ENCODE measurements at regions not wholly inside any gene's neighbourhood (a gene's known extent, or its start where the extent isn't known, plus 50 kb on each side); places are given as distances from the start of the nearest gene placed in this dataset.

GRCh38 chr6:14390805-14391204 lies 273.2 kb downstream of the CD83 start:
- TF ChIP-seq CTCF (conservative IDR thresholded peaks at IDR 0.05), result no peak
- peaks cover 12 to 27% of the 10 kb centered on the region in 2 experiments for H3K4me1 Mint-ChIP-seq
- H3K4ac ChIP-seq (ENCODE audit: low read depth, low read length), result no peak overlapping the region

More at GRCh38 chr6:14390805-14391204, 273.2 kb downstream of the CD83 start:
- no peak overlapping the region for H4K5ac ChIP-seq (ENCODE audit: insufficient read length, low read depth, low read length)
- Mint-ChIP-seq H3K27ac (no peak overlapping the region), H3K36me3 (ENCODE audit: insufficient read depth in 1 of 3, low read depth in 3 of 3) (no peaks in the 10 kb centered on the region; a peak in 1 of 7 replicates), H3K9me3 (no peaks in the 10 kb centered on the region; a peak in 1 of 5 replicates), H3K27me3 (ENCODE audit: low read depth) (peaks cover under 1% of the 10 kb centered on the region; the same call in 1 of the 2 replicates), H3K4me3 (no peak overlapping the region)
- no peak overlapping the region for H3K14ac ChIP-seq (ENCODE audit: insufficient read depth, low read length)
- H3K4me1 ChIP-seq (ENCODE audit: insufficient read depth, low read length), result no peaks in the 10 kb centered on the region
- H3K18ac ChIP-seq (ENCODE audit: insufficient read length, low read depth, low read length), result no peak overlapping the region
- H2AFZ ChIP-seq (ENCODE audit: low read length), result no peak overlapping the region
- no peak overlapping the region for H3T11ph ChIP-seq (ENCODE audit: low read length)
- H4K91ac ChIP-seq (ENCODE audit: insufficient read length, low read depth, low read length), result no peak overlapping the region
- no peak overlapping the region for H2BK120ac ChIP-seq (ENCODE audit: low read depth, low read length, poor library complexity, severe bottlenecking)
- no peak overlapping the region for H2BK12ac ChIP-seq (ENCODE audit: insufficient read length, low read depth, low read length)
- H4K8ac ChIP-seq (replicated peaks; ENCODE audit: insufficient read length, low read depth, low read length), result no peak overlapping the region
- no peak for DNase-seq
- no peaks in the 10 kb centered on the region for H3K23me2 ChIP-seq (ENCODE audit: insufficient read length, low read depth, low read length, poor library complexity, severe bottlenecking)
- H3K79me2 ChIP-seq (ENCODE audit: insufficient read depth, low read length), result no peaks in the 10 kb centered on the region
- WGBS (ENCODE audit: extremely low coverage, insufficient read length, low lambda C conversion rate), result no CpG with 5 or more reads among the region's 2 CpGs
- H2BK5ac ChIP-seq (ENCODE audit: insufficient read length, low read length), result no peak overlapping the region
- no peak overlapping the region for H3K56ac ChIP-seq (ENCODE audit: insufficient read length, low read depth, low read length)
- no peak overlapping the region for H2BK15ac ChIP-seq (ENCODE audit: low read depth, low read length)
- no peak overlapping the region for H3K4me2 ChIP-seq (ENCODE audit: insufficient read depth, insufficient read length, low read length)
- H3K27me3 ChIP-seq (ENCODE audit: insufficient read depth, low read length), result no peaks in the 10 kb centered on the region
- no peak overlapping the region for H3K23ac ChIP-seq (ENCODE audit: insufficient read length, low read depth, low read length)
- H2BK20ac ChIP-seq (ENCODE audit: low read depth, low read length, poor library complexity, severe bottlenecking), result no peak overlapping the region
- no peaks in the 10 kb centered on the region for H3K9me3 ChIP-seq (ENCODE audit: control insufficient read depth, low read depth, low read length)
- H3K9ac ChIP-seq (ENCODE audit: extremely low read depth, insufficient read length, low read length), result no peak overlapping the region
- no peaks in the 10 kb centered on the region for H4K20me1 ChIP-seq (ENCODE audit: control insufficient read depth, insufficient read depth, insufficient read length)
- H3K27ac ChIP-seq (ENCODE audit: insufficient read length, low read depth, low read length), result no peak overlapping the region
- H2AK5ac ChIP-seq (ENCODE audit: insufficient read length, low read length), result no peak overlapping the region
- H3K79me1 ChIP-seq (ENCODE audit: insufficient read depth, low read depth, low read length, poor library complexity, severe bottlenecking), result no peaks in the 10 kb centered on the region
